ENCODE measurements at regions not wholly inside any gene's neighbourhood (a gene's known extent, or its start where the extent isn't known, plus 50 kb on each side); places are given as distances from the start of the nearest gene placed in this dataset.

DNA sequence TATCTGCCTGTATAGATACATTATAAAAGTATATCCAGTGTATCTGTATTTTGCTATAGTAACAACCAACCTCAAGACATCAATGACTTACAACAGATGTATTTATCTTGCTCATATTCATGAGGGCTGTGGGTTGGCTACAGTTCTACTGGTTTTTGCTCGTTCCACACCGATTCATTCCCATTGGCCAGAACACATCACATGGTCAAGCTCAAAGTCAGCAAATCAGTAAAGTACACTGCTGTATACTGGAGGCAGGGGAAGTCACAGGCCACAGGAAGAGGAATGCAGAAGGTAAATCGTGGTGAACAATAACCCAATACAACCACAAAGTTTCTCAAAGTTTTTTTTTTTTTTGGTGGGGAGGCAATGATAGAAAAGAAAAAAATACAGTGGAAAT is 180.0 kb upstream of the CDKN3 start:
- no peak for DNase-seq

DNA sequence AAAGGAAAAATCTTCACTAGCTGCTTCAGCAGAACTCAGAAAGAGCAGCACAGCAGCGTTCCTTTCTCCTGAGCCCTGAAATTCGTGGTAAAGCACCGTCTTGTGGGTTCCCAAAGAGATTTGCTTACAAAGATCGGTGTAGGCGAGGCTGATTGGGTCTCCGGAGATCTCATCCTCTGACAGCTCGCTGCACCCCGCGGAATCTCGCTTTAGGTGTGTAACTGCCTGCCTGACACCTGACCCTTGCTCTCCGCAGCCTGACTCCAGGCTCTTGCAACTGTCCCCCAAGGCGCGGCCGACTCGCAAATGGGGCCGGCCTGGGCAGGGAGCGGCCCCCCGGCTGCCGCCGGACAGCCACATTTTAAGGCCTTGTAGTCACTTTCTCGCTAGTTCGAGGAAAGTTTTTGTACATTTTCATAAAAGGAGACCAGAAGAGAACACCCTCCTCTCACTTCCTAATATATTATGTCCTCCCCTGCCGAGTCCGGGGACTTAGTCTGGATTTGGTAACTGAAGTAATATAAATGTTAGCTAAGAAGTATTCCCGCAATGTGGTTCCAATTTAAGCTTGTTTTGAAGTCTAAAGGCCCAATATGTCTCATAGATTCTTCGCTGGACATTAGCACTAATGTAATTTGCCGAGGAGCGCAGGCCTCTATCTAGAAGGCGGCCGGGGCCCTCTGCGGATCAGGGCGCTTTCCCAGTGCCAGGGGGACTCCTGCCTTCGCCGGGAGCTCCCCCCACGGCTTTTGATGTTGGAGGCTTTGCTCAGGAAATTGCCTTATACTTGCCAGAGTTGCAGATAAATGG is 177.3 kb upstream of the CDKN3 start:
- DNase-seq: no peak

DNA sequence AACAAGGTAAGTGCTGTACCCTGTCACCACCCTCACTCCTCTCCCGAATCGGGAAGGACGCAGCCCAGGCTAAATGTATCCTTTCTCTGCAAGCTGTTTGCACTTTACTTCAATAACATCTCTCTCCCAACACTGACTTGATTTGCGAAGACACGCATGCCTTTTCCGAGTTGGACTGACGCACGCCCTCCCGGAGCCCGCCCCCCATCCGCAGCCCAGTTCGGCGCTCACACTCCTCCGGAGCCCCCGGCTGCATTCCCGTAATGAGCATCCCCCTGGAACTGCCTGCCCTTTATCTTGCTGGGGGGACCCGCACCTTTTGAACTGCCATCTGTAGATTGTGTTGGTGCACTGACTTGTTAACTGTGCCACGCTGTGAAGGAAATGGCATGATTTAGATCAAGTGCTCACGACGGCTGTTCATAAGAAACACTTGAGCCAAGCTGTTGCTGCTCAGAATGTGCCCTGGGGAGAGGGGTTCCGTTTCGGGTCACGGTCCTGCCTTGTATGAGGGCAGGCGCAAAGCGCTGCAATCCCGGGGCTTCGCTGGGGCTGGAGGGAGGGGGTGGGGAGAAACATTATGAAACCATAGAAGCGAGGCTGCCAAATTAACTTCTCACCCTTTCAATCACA is 176.6 kb upstream of the CDKN3 start:
- no peak for DNase-seq

DNA sequence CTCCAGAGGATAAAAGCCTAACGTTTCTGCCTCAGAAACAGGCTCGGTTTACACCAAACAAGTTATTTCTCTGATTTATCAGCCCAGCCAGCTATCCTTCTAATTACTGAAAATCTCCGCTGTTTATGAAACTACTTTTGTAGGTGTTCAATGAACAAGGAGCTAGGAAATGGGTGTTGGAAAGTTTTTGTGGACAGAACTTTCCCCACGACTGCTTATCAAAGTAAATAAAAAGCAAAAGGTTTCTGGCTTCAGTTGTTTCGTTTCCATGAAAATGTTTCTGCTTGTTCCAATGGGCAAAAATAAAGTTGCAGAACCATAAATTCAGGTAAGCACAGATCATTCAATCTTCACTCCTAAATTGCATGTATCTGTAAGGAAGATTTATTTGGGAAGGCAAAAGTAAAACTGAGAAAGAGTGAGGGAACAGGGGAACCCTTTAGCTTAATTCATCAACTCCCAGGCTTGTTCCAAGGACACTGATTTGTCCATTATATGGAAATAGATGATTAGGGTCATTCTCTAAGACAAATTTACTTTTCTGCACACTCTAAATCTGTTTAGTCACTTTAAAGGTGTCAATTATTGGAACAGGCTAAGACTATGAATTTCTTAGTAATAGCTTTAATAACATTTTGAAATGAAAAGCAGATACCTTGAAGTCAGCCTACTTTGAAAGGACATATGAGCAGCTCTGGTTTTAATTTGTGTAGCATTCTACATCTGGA is 175.9 kb upstream of the CDKN3 start:
- no peak for DNase-seq

DNA sequence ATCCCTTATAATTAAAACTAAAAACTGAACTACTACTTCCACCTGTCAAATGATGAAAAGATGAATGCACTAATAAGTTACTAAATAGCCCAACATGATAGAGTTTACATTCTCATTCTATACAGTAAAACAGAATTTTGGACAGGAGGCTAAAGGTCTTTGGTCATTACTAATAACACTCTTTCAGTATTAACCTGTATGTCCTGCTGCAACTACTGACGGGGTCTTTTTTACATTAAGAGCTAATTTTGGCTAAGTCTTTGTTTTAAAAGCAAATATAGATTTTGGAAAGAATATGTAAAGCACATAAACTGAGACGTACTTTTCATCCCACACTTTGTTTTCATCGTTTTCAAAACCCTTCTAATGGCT is 175.4 kb upstream of the CDKN3 start:
- DNase-seq: no peak

DNA sequence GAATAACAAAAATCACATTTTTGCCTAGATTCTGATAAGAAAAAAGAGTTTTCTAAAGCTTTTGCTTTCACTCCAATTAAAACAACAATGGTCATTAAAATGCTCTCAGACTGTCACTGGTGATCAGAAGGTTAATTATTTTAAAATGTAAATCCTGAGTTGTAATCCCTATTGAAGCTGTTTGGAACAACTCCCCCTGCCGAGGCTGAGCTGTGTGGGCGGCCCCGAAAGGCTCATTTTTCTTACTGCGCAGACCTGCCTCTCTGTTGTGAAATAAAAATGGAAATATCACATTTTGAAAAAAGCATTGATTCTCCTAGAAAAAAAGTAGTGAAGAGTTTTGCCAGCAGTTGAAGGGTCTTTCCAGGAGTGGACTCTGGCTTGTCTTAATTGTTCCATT is 174.8 kb upstream of the CDKN3 start:
- DNase-seq: no peak

DNA sequence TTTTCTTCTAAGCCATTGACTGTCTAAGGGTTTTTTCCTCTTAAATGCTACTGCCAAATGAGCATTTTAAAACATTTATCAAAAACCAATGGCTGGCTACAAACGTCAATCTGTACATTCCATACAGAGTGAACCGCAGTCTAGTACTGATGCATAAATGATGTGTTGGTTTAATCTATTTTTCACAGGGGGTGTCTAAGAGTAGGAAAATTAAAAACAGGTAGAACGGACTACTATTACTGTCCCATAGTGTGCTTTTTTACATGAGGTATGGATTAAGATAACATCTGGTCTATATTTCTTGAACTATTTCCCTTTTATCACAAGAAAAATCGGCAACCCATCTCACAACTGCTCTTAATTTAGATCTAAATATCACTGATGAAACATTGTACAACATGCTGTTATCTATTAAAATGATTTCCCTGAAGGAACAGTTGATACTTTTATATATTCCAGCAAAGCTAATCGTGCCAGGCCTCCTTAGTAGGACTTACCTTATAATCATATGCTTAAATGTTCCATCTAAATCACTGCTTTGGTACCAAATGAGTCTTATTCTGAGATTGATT is 172.9 kb upstream of the CDKN3 start:
- no peak for DNase-seq

DNA sequence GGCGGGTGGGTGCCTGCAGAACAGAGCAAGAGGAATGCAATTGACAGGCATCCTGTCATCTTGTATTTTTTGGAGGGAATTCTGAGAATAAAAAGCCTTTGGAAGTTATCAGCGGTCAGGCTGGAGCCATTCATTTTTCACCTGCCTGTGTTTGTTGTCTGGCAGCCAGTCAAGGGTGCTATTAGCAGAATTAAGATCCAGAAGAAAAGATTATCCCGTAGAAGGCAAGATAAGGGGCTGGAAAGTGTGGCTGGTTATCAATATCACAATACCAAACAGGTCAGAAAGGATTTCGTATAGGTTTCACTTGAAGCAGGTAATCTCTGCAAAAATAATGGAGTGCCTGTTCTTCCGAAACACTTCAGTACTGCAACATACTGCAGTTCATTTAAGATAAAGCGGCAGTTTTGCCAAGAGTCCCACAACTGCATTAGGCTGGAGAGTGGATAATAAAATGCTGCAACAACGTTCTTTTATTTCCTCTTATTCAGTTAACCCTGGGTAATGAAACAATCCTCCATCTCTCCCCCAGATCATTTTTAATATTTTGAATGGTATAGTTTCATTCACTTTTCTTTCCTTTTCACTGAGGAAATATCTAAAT is 171.2 kb upstream of the CDKN3 start:
- no peak for DNase-seq

DNA sequence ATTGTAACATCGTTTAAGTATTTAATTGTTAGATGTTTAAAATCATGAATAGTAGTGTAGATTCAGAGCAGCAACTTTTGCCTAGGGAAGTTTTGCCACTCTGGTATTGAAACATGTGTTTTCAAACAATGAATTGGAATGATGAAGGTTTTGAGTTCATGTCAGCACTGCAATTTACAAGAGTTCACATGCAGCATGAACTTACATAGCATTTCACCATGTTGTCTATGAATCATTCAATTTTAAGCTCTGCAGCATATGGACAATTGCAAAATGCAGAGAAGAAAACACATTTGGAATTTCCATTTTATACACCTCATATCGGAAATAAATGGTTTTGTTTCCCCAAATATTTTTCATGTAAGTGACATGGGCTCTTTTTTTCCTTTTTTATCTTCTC is 170.7 kb upstream of the CDKN3 start:
- no peak for DNase-seq

DNA sequence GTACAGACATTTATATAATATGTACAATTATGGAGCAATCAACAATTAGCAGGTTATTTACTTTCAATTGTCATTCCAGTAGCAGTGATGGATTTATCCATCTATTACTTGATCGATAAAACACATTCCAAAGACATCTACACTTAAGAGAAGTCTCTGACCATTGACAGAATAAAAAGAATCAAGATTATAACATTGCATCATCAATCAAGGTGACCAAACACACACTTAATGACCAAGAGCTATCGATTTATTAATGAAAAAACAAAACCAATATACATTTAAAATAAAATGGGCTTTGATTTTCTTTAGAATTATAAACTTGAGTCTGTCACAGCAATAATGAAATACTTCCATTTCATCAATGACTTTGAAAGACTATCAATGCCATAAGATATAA is 170.2 kb upstream of the CDKN3 start:
- no peak for DNase-seq

DNA sequence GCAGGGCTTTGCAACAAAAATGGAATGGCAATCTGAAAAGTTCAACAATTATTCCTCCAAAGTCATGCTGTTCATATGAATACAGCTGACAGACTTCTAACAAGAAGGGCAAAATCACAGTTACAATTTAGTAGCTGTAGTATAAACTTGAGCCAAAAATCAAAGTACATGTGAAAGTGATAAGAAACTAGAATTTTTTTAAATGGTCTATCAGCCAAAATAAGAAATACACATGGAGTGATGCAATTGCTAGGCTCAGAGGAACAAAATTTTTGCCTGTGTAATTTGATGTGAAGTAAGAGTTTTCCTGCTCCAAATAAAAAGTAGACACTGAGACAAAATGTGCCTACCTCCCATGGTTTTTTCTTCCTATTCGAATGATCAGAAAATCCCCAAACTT is 167.7 kb upstream of the CDKN3 start:
- no peak for DNase-seq

DNA sequence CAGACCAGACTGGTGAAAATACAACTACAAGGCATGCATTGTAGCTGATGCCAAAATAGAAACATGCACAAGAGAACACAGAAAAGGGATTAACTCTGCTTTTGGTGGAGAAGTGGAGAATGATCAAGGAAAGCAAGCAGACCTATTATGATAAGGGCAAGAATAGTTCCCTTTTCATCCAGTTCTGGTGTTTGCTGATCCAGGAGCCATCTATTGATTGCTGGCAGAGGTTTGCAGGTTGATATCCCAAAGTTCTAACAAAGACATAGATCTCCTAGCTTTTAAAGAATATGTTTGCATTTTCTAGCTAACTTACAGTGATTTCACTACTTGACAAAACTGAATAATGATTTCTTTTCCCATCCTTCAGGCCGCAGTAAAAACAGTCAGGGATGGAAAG is 166.2 kb upstream of the CDKN3 start:
- no peak for DNase-seq

DNA sequence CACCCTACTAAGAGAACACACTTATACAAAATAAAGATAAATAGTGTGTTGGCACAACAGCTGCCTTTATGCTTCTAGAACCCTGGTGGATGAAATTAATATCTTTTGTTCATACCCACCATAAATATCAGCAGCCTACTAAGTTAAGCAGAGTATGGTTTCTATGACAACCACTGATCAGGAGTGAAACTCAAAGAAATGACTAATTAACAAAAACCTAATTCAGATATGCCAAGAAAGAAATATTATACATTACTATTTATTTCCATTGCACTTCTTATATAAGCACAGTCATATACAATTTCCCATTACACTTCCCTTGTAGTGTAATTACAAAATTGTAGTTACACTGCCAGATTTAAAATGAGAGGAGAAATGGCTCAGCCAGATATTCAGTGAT is 164.1 kb upstream of the CDKN3 start:
- DNase-seq: no peak

DNA sequence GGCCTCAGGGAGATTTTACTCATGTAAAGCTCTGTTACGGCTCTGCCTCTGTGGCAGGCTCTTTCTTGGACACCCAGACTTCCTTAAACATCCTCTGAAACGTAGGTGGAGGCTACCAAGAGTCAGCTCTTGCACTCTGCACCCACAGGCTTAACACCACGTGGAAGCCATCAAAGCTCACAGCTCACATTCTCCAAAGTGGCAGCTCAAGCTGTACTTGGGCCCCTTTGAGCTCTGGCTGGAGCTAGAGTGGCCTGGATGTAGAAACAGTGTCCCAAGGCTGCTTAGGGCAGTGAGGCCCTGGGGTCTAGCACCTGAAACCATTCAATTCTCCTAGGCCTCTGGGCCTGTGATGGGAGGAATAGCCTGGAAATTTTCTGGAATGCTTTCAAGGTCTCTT is 155.3 kb upstream of the CDKN3 start:
- no peak for DNase-seq

DNA sequence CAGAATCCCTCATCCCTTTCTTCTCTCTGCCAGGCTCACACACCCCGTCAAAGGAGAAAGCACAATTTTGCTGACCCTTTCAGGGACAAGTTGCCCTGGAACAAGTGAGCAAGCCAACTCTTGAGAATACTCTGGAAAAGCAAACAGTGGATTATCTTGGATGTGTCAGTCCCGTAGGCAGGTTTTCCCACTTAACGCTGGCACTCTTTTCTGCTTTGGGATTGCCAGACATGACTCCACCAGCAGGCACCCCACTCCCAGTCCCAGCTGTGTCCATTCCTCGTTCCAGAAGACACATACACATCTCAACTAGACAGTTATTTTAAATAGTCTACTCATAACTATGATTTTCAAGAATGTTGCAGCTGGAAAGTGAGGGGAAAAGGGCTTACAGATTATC is 145.5 kb upstream of the CDKN3 start:
- no peak for DNase-seq

DNA sequence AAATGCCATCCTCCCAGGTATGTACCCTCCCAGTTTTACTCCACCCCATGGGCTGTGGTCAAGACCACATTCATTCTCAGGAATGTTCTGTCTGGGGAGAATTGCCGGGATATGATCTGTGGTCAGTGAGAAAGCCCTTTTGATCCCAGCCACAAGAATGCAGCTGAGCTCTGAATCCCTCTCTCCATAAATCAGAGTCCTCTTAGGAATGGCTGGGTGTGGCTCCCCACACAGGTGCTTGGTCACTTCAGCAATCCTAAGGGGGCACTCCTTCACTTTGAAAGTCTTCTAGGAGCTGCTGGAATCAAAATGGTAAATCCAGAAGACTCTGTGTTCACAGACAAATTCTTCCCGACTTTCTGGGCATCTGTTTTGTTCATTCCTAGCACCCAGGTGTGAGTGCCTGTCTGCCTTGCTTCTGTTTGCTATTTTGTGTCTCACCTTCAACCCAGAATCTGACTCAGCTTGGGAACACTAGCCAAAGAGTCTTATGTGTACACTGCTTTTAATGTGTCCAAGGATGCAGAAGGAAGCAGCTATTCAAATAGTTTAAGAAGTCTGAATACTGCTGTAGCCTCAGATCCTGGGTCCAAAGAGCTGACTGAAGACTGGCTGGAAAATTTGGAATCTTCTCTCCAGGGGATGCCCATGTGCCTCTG is 144.6 kb upstream of the CDKN3 start:
- DNase-seq: peak; percentile 41

DNA sequence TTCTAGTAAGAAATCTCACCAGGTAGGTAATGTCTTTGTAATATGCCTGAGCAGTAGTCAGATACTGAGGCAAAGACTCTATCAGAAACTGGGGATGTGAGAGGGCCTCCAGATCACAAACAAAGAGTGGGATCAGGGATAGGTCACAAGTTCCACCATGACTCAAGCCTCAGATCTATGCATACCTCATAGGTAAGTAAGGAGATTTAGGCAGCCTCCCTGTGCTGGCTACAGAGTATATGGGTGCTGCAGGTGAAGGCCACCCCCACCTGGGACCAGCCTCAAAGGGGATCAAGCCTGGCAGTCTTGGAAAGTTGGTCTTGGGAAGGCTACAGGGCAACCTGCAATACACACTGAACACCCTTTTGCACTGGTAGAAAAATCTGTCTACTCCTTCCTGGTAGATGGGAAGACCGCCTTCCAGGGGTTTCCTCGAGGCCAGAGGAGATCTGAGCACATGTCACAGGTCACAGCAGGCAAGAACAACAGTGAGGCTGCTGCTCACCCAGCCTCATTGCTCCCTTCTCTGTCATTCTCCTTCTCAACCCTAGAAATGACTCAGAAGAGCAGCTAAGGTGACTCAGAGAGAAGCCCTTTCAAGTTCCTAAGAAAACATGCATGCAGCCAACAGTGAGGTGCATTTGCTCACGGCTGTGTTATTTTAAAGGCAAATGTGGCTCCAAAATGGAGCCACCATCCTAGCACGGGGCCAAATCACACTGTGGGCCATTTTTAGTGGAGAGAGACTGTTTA is 143.4 kb upstream of the CDKN3 start:
- peak; percentile 17 for DNase-seq

DNA sequence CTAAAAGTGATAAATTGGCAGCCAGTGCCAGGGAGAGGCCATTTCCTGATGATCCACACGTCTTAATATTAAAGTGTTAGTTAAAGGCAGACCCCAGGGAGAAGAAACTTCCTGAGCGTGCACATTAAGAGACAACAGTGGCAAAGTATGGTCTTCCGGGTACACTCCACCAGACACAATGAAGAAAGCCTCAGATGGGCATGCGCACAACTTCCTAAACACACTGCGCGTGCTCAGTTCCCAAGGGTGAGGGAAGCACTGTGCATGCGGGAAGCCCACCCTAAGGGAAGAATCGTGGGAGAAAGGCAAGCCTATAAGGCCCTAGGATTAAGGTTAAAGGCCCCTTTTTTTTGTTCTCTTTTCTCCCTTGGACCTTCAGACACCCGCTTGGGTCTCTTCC is 140.7 kb upstream of the CDKN3 start:
- no peak for DNase-seq

DNA sequence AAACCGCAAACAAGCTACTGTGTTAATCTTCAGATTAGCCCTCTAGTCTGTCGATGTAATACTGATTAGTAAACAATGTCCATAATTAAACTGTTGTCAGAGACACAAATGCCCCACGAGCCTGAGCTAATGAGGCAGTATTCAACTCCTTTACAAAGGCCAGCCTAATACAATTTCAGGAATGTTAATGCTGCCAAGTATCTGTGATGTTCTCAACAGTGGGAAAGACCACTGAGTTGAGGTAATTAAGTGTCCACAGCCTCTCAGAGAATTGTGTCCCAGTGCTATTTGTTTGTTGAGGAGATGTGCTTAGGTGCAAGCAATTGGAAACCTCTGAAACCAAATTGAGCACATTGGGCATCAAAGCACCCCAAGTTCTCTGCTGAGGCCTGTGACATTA is 139.4 kb upstream of the CDKN3 start:
- no peak for DNase-seq

DNA sequence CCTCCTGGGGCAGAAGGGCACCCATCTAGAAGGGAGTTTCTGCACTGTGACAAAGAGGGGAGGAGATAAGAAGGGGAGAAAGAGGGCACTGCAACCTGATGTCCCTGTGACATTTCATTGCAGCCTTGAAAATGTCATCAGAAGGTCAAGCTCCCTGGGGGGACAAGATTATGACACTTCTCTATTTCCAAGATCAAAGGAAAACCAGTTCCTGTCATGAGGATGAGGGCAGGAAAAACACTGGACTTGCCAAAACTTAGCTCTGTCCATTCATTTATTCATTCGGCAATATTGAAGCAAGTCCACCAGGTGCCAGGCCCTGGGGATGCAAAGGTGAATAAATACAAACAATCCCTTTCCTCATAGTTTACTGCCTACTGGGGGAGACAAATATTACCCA is 138.4 kb upstream of the CDKN3 start:
- no peak for DNase-seq

DNA sequence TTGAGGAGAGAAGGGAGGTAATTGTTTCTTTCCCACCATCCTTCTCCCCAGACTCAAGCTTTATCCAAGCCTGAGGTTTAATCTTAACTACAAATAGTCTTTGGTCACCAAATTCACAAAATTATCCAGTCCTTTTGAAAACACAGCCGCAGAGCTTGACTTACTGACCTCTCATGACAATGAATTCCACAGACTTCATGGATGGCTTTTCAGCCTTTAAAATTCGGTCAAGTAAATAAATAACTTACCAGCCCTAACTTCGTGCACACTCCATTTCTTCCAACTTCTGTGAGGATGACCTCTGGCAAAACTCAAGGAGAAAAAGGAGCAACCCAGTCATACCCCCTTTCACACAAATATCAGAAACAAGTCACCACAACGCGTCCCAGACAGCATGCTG is 137.0 kb upstream of the CDKN3 start:
- no peak for DNase-seq

DNA sequence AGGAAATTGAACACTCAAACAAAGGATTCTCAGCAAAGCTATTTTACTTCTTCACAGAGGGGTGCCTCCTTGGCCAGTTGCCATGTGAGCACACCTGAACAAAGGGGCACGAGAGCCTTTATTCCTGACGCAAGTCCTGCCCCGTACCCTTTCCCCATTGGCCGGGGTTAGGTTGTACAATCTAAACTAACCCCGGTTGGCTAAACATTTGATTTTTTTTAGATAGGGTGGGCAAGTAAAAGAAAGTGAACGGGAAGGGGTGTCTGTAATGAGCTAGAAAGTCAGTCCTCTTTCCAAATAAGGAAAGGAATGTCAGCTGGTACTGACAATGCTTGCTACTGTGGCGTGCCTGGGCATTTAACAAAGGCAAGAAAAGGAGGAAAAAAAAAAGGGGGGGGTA is 135.5 kb upstream of the CDKN3 start:
- DNase-seq: no peak

All from T1000 (cell line).